ENCODE measurements at regions not wholly inside any gene's neighbourhood (a gene's known extent, or its start where the extent isn't known, plus 50 kb on each side); places are given as distances from the start of the nearest gene placed in this dataset.

DNA sequence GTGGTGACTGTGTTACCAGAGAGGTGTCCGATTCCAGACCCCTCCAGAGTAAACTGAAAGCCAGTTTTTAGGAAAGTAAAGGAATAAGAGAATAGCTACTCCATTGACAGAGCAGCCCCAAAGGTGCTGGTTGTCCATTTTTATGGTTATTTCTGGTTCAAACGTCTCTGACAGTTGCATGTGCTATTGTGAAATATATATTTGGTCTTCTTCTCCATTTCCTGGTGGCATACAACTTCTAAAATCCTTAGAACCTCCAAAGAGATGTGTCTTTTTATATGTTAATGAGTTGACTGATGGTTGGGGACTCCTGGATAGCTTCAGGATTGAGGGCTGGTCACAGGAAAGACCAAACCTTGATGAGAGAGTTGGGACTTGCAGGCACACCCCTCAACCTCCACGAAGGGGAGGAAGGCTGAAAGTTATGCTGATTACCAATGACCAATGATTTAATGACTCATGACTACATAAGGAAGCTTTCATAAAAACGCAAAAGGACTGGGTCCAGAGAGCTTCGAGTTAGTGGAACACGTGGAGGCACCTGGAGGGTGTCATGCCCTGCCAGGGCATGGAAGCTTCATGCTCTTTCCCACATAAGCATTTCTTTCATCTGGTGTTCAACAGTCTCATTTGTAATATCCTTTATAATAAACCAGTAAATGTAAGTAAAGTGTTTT, 100.7 kb downstream of the SLC16A1 start:
- no peak for TF ChIP-seq POLR2AphosphoS5 (IDR thresholded peaks at IDR 0.05; ENCODE audit: low read depth, low read length)
- TF ChIP-seq, protein P1, sequence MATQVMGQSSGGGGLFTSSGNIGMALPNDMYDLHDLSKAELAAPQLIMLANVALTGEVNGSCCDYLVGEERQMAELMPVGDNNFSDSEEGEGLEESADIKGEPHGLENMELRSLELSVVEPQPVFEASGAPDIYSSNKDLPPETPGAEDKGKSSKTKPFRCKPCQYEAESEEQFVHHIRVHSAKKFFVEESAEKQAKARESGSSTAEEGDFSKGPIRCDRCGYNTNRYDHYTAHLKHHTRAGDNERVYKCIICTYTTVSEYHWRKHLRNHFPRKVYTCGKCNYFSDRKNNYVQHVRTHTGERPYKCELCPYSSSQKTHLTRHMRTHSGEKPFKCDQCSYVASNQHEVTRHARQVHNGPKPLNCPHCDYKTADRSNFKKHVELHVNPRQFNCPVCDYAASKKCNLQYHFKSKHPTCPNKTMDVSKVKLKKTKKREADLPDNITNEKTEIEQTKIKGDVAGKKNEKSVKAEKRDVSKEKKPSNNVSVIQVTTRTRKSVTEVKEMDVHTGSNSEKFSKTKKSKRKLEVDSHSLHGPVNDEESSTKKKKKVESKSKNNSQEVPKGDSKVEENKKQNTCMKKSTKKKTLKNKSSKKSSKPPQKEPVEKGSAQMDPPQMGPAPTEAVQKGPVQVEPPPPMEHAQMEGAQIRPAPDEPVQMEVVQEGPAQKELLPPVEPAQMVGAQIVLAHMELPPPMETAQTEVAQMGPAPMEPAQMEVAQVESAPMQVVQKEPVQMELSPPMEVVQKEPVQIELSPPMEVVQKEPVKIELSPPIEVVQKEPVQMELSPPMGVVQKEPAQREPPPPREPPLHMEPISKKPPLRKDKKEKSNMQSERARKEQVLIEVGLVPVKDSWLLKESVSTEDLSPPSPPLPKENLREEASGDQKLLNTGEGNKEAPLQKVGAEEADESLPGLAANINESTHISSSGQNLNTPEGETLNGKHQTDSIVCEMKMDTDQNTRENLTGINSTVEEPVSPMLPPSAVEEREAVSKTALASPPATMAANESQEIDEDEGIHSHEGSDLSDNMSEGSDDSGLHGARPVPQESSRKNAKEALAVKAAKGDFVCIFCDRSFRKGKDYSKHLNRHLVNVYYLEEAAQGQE (IDR thresholded peaks at IDR 0.05; ENCODE audit: insufficient read depth in 1 of 2, low read depth in 2 of 2, low read length in 2 of 2): no peak
- no peak for TF ChIP-seq SIN3A (IDR thresholded peaks at IDR 0.05; ENCODE audit: borderline replicate concordance, insufficient read depth, low read length)
- TF ChIP-seq TAF1 (IDR thresholded peaks at IDR 0.05; ENCODE audit: borderline replicate concordance, insufficient read depth, low read length): no peak
